ENCODE measurements at regions not wholly inside any gene's neighbourhood (a gene's known extent, or its start where the extent isn't known, plus 50 kb on each side); places are given as distances from the start of the nearest gene placed in this dataset.

- TF ChIP-seq CTCF (IDR thresholded peaks at IDR 0.05) (no peak), POLR2A (IDR thresholded peaks at IDR 0.05) (no peak)
Observed at GRCh38 chr2:180661686-180662030, 318.7 kb upstream of the UBE2E3 start.
